Ammon's horn (tissue), 1 donor: ENCODE measurements at regions not wholly inside any gene's neighbourhood (a gene's known extent, or its start where the extent isn't known, plus 50 kb on each side); places are given as distances from the start of the nearest gene placed in this dataset.
"Not testable (repeated sequence)": the region's sequence is repeated elsewhere in the genome, so short reads cannot be mapped to it uniquely, and the experiment has no call there.

ENCODE experiments used
- DNase-seq: peaks from one replicate; pipeline ENCODE4 v3.0.0-alpha.2; 2016; ENCODE audit warnings: low spot score

- DNase-seq = no peak
Measured at GRCh38 chr20:57787151-57787989, 77.6 kb upstream of the PMEPA1 start.

GRCh38 chr20:57786304-57786932, 76.6 kb upstream of the PMEPA1 start:
- no peak for DNase-seq

- no peak for DNase-seq
Measured at GRCh38 chr20:57785720-57786119, 75.9 kb upstream of the PMEPA1 start.

GRCh38 chr20:57785061-57785460, 75.2 kb upstream of the PMEPA1 start:
- DNase-seq = no peak

GRCh38 chr20:57783956-57784837, 74.4 kb upstream of the PMEPA1 start:
- no peak for DNase-seq

GRCh38 chr20:57783196-57783595, 73.4 kb upstream of the PMEPA1 start:
- no peak for DNase-seq

GRCh38 chr20:57782631-57783041, 72.8 kb upstream of the PMEPA1 start:
- no peak for DNase-seq

GRCh38 chr20:57781901-57782300, 72.1 kb upstream of the PMEPA1 start:
- DNase-seq = no peak

- no peak for DNase-seq
Measured at GRCh38 chr20:57780906-57781305, 71.1 kb upstream of the PMEPA1 start.

GRCh38 chr20:57780398-57780797, 70.6 kb upstream of the PMEPA1 start:
- DNase-seq = no peak

GRCh38 chr20:57779401-57780003, 69.7 kb upstream of the PMEPA1 start:
- DNase-seq = no peak

GRCh38 chr20:57777911-57778310, 68.1 kb upstream of the PMEPA1 start:
- no peak for DNase-seq

GRCh38 chr20:57774951-57775350, 65.1 kb upstream of the PMEPA1 start:
- no peak for DNase-seq

- DNase-seq = no peak
Measured at GRCh38 chr20:57774111-57774880, 64.5 kb upstream of the PMEPA1 start.

- no peak for DNase-seq
Measured at GRCh38 chr20:57773059-57773815, 63.4 kb upstream of the PMEPA1 start.

- DNase-seq = no peak
Measured at GRCh38 chr20:57772349-57772964, 62.6 kb upstream of the PMEPA1 start.

- no peak for DNase-seq
Measured at GRCh38 chr20:57770852-57771720, 61.3 kb upstream of the PMEPA1 start.

- DNase-seq = not testable (repeated sequence)
Measured at GRCh38 chr20:57770401-57770800, 60.6 kb upstream of the PMEPA1 start.

GRCh38 chr20:57769756-57770155, 59.9 kb upstream of the PMEPA1 start:
- no peak for DNase-seq
